D721Med (cell line): ENCODE measurements at regions not wholly inside any gene's neighbourhood (a gene's known extent, or its start where the extent isn't known, plus 50 kb on each side); places are given as distances from the start of the nearest gene placed in this dataset.

ENCODE experiments used
- DNase-seq: peaks from one replicate; pipeline ENCODE4 v3.0.0; 2011; ENCODE audit warnings: low spot score; ENCODE audit not compliant: insufficient read length
- FAIRE-seq: peaks from 2 replicates; lab custom pipeline; 2011; peaks lifted over from hg19 to GRCh38; lab: Jason Lieb, UNC
- CTCF ChIP-seq: IDR thresholded peaks from 2 replicates; pipeline ENCODE4 v1.5.1; 2012; ENCODE audit warnings: mild to moderate bottlenecking, control low read depth; ENCODE audit not compliant: insufficient read depth; ENCODE audit errors: missing control alignments

DNA sequence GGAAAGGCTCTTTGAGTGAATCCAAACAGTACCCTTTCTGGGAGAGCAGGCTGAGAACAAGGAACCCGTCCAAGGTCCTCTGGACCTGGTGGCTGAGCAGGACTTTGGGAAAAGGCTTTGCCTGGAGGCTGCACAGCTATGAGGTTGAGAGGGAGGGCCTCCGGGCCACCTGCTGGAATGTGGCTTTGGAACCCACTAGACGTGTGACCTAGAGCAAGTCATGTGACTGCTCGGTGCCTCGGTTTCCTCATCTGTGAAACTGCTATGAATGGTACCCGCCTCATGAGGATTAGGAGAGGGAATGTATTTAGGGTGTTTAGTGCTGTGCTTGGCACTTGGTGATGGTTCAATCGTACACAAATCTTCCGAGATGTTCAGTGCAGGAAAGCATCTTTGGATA, 50.4 kb downstream of the HAPSTR1 start:
- DNase-seq (no peak), FAIRE-seq (no peak)
- no peak for TF ChIP-seq CTCF

- TF ChIP-seq CTCF, result no peak
- FAIRE-seq, result no peak
- no peak for DNase-seq
Measured at GRCh38 chr16:9144106-9144505, 52.7 kb downstream of the HAPSTR1 start.

GRCh38 chr16:9148374-9149015, 57.1 kb downstream of the HAPSTR1 start:
- no peak for TF ChIP-seq CTCF
- no peak for DNase-seq
- no peak for FAIRE-seq

DNA sequence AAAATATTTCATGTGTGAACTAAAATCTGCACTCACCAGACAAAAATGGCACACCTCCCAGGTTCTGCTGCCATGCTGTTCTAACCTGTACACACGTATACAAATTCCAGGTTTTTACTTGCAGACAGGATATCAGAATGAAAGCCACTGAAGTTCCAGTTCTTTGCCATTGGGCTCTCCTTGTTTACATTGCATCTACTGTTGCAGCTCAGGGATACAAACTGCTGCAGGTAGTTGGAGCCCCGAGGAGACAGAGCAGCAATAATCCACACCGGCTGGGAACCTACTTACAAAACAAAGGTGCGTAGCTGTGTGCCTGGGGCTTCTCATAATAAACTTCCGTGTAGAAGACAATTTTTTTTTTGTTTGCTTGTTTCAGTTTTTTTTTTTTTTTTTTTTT, 59.6 kb downstream of the HAPSTR1 start:
- FAIRE-seq, result no peak
- DNase-seq, result no peak

GRCh38 chr16:9151597-9151996, 60.2 kb downstream of the HAPSTR1 start:
- no peak for TF ChIP-seq CTCF
- DNase-seq, result no peak
- no peak for FAIRE-seq

More for the DNA sequence above, 59.6 kb downstream of the HAPSTR1 start:
- TF ChIP-seq CTCF, result no peak

- DNase-seq (no peak), FAIRE-seq (no peak)
- TF ChIP-seq CTCF, result no peak
Measured at GRCh38 chr16:9152649-9153501, 61.4 kb downstream of the HAPSTR1 start.

- DNase-seq (no peak), FAIRE-seq (no peak)
- no peak for TF ChIP-seq CTCF
Measured at GRCh38 chr16:9153502-9153864, 62.0 kb downstream of the HAPSTR1 start.
